GM23248 (cell line): ENCODE measurements at regions not wholly inside any gene's neighbourhood (a gene's known extent, or its start where the extent isn't known, plus 50 kb on each side); places are given as distances from the start of the nearest gene placed in this dataset.

Source experiments
- DNase-seq: peaks from one replicate; pipeline ENCODE4 v3.0.0-alpha.2; 2015
- H2AFZ ChIP-seq: fragments of 200-600 bp; sonication (generic); 2 replicates; pipeline ENCODE4 v1.6.1; 2016; ENCODE audit warnings: antibody characterized with exemption
- H3F3A ChIP-seq: fragments of 200-600 bp; sonication (generic); 2 replicates; pipeline ENCODE4 v1.6.1; 2016; ENCODE audit warnings: mild to moderate bottlenecking, antibody characterized with exemption, mixed run types; ENCODE audit not compliant: insufficient read depth
- H3K27ac ChIP-seq: fragments of 200-600 bp; sonication (generic); 2 replicates; pipeline ENCODE4 v1.5.1; 2016; ENCODE audit warnings: mild to moderate bottlenecking
- H3K27me3 ChIP-seq: fragments of 200-600 bp; sonication (generic); replicated peaks from 2 replicates; pipeline ENCODE4 v1.6.1; 2016; ENCODE audit warnings: mild to moderate bottlenecking; ENCODE audit not compliant: insufficient read depth
- H3K36me3 ChIP-seq: fragments of 200-600 bp; sonication (generic); 2 replicates; pipeline ENCODE4 v1.6.1; 2016; ENCODE audit warnings: low read depth, mild to moderate bottlenecking
- H3K4me1 ChIP-seq: fragments of 200-600 bp; sonication (generic); 2 replicates; pipeline ENCODE4 v1.6.1; 2016; ENCODE audit warnings: mild to moderate bottlenecking; ENCODE audit not compliant: insufficient read depth
- H3K4me2 ChIP-seq: fragments of 200-600 bp; sonication (generic); one replicate; pipeline ENCODE4 v1.6.1; 2016; ENCODE audit warnings: mild to moderate bottlenecking; ENCODE audit not compliant: unreplicated experiment
- H3K4me3 ChIP-seq: fragments of 200-600 bp; sonication (generic); 2 replicates; pipeline ENCODE4 v1.5.1; 2016; ENCODE audit warnings: mild to moderate bottlenecking
- H3K79me2 ChIP-seq: fragments of 200-600 bp; sonication (generic); 2 replicates; pipeline ENCODE4 v1.6.1; 2016; ENCODE audit warnings: mild to moderate bottlenecking; ENCODE audit not compliant: insufficient read depth
- H3K9ac ChIP-seq: fragments of 200-600 bp; sonication (generic); 2 replicates; pipeline ENCODE4 v1.6.1; 2016; ENCODE audit warnings: mild to moderate bottlenecking
- H3K9me2 ChIP-seq: fragments of 200-600 bp; sonication (generic); 2 replicates; pipeline ENCODE4 v1.6.1; 2016; ENCODE audit warnings: mixed run types, mild to moderate bottlenecking, moderate library complexity; ENCODE audit not compliant: insufficient read depth
- H3K9me3 ChIP-seq: fragments of 200-600 bp; sonication (generic); one replicate; pipeline ENCODE4 v1.6.1; 2017; ENCODE audit warnings: low read depth
- H4K20me1 ChIP-seq: fragments of 200-600 bp; sonication (generic); 2 replicates; pipeline ENCODE4 v1.6.0; 2016; ENCODE audit not compliant: insufficient read depth
- EZH2 ChIP-seq: fragments of 200-600 bp; sonication (generic); IDR thresholded peaks from 2 replicates; pipeline ENCODE4 v1.6.1; 2018; ENCODE audit warnings: antibody characterized with exemption, mild to moderate bottlenecking; ENCODE audit not compliant: insufficient read depth, poor library complexity, severe bottlenecking
- EZH2phosphoT487 ChIP-seq: fragments of 200-600 bp; sonication (generic); IDR thresholded peaks from 2 replicates; pipeline ENCODE4 v1.6.1; 2018; ENCODE audit warnings: antibody characterized with exemption, moderate library complexity, mild to moderate bottlenecking, low read depth; ENCODE audit not compliant: insufficient read depth
- WGBS, 2 experiments: methylation state at CpG; one replicate each; pipeline ENCODE4 v1.1.6; 2015 to 2017; ENCODE audit warnings: low lambda C conversion rate in 2 of 2, low coverage in 1 of 2; ENCODE audit errors: missing lambda C conversion rate in 2 of 2; 5-methylcytosine and 5-hydroxymethylcytosine counted together
- in situ Hi-C: fragments of 300-500 bp; cut with MboI; formaldehyde crosslinking; loops from 2 replicates; pipeline ENCODE4 v1.15.0; 2020

- Histone ChIP-seq H3K36me3 (no peaks in the 10 kb centered on the region), H3K27ac (no peak overlapping the region), H3K79me2 (no peaks in the 10 kb centered on the region), H3K4me2 (no peak overlapping the region), H3K9me2 (no peaks in the 10 kb centered on the region), H3K27me3 (no peaks in the 10 kb centered on the region), H3K4me3 (no peak overlapping the region), H4K20me1 (no peaks in the 10 kb centered on the region), H3K4me1 (no peaks in the 10 kb centered on the region), H3K9me3 (no peaks in the 10 kb centered on the region), H3F3A (no peaks in the 10 kb centered on the region), H3K9ac (no peak overlapping the region), H2AFZ (no peak overlapping the region)
- 67 to 73% methylated on average over 10 of the region's 10 CpGs for WGBS, 2 experiments
- TF ChIP-seq EZH2 (no peak), EZH2phosphoT487 (no peak)
- in situ Hi-C loops, result no loop called here
- DNase-seq, result no peak
These were observed 658.4 kb downstream of the EFNA5 start for GRCh38 chr5:107012371-107012770.

- DNase-seq, result no peak
- no peaks in the 10 kb centered on the region for H3K27me3 ChIP-seq
- no peaks in the 10 kb centered on the region for H3K36me3 ChIP-seq
- 49 to 50% methylated on average over 7 of the region's 7 CpGs for WGBS, 2 experiments
- H3K4me3 ChIP-seq, result no peak overlapping the region
- no peaks in the 10 kb centered on the region for H3K4me1 ChIP-seq
- no peaks in the 10 kb centered on the region for H3K9me2 ChIP-seq
- in situ Hi-C loops, result no loop called here
- TF ChIP-seq EZH2 (no peak), EZH2phosphoT487 (no peak)
- no peak overlapping the region for H3K27ac ChIP-seq
- no peaks in the 10 kb centered on the region for H4K20me1 ChIP-seq
- no peaks in the 10 kb centered on the region for H3K79me2 ChIP-seq
- H3K4me2 ChIP-seq, result no peak overlapping the region
- no peak overlapping the region for H3K9ac ChIP-seq
- no peak overlapping the region for H2AFZ ChIP-seq
- no peaks in the 10 kb centered on the region for H3K9me3 ChIP-seq
- no peaks in the 10 kb centered on the region for H3F3A ChIP-seq
These were observed 659.1 kb downstream of the EFNA5 start for GRCh38 chr5:107011605-107012004.

GRCh38 chr5:107010060-107010459 lies 660.7 kb downstream of the EFNA5 start:
- no peaks in the 10 kb centered on the region for H3F3A ChIP-seq
- H3K27me3 ChIP-seq, result no peaks in the 10 kb centered on the region
- H3K4me2 ChIP-seq, result no peak overlapping the region
- no peaks in the 10 kb centered on the region for H4K20me1 ChIP-seq
- DNase-seq, result no peak
- H3K4me3 ChIP-seq, result no peak overlapping the region
- no peak for TF ChIP-seq EZH2phosphoT487
- no peak for TF ChIP-seq EZH2
- H3K4me1 ChIP-seq, result no peaks in the 10 kb centered on the region
- no peaks in the 10 kb centered on the region for H3K79me2 ChIP-seq
- no peaks in the 10 kb centered on the region for H3K9me3 ChIP-seq
- H2AFZ ChIP-seq, result no peak overlapping the region
- no peak overlapping the region for H3K9ac ChIP-seq
- 71 to 76% methylated on average over 6 of the region's 6 CpGs for WGBS, 2 experiments
- H3K36me3 ChIP-seq, result no peaks in the 10 kb centered on the region
- in situ Hi-C loops, result no loop called here
- no peaks in the 10 kb centered on the region for H3K9me2 ChIP-seq
- no peak overlapping the region for H3K27ac ChIP-seq

- no peaks in the 10 kb centered on the region for H3F3A ChIP-seq
- no peak for DNase-seq
- 0 to 3% methylated on average over 1 of the region's 1 CpG for WGBS, 2 experiments
- in situ Hi-C loops, result no loop called here
- H3K4me2 ChIP-seq, result no peak overlapping the region
- no peaks in the 10 kb centered on the region for H3K27me3 ChIP-seq
- TF ChIP-seq EZH2 (no peak), EZH2phosphoT487 (no peak)
- H3K36me3 ChIP-seq, result no peaks in the 10 kb centered on the region
- no peaks in the 10 kb centered on the region for H3K9me3 ChIP-seq
- H3K4me3 ChIP-seq, result no peak overlapping the region
- H3K9me2 ChIP-seq, result no peaks in the 10 kb centered on the region
- no peaks in the 10 kb centered on the region for H3K4me1 ChIP-seq
- H4K20me1 ChIP-seq, result no peaks in the 10 kb centered on the region
- no peaks in the 10 kb centered on the region for H3K79me2 ChIP-seq
- no peak overlapping the region for H3K27ac ChIP-seq
- H3K9ac ChIP-seq, result no peak overlapping the region
- no peak overlapping the region for H2AFZ ChIP-seq
These were observed 665.1 kb downstream of the EFNA5 start for GRCh38 chr5:107005653-107006052.

GRCh38 chr5:107005161-107005560 lies 665.6 kb downstream of the EFNA5 start:
- in situ Hi-C loops, result no loop called here
- H3K9me2 ChIP-seq, result no peaks in the 10 kb centered on the region
- no peak overlapping the region for H2AFZ ChIP-seq
- H3K4me2 ChIP-seq, result no peak overlapping the region
- H3K79me2 ChIP-seq, result no peaks in the 10 kb centered on the region
- TF ChIP-seq EZH2 (no peak), EZH2phosphoT487 (no peak)
- no peaks in the 10 kb centered on the region for H3K27me3 ChIP-seq
- no peaks in the 10 kb centered on the region for H3K36me3 ChIP-seq
- H3K27ac ChIP-seq, result no peak overlapping the region
- H3K9ac ChIP-seq, result no peak overlapping the region
- no peaks in the 10 kb centered on the region for H3K4me1 ChIP-seq
- 39 to 41% methylated on average over 4 of the region's 4 CpGs for WGBS, 2 experiments
- H3K4me3 ChIP-seq, result no peak overlapping the region
- H3F3A ChIP-seq, result no peaks in the 10 kb centered on the region
- no peak for DNase-seq
- H3K9me3 ChIP-seq, result no peaks in the 10 kb centered on the region
- no peaks in the 10 kb centered on the region for H4K20me1 ChIP-seq
